H1 (cell line): ENCODE measurements at regions not wholly inside any gene's neighbourhood (a gene's known extent, or its start where the extent isn't known, plus 50 kb on each side); places are given as distances from the start of the nearest gene placed in this dataset.
A peak's percentile ranks its signal among the peaks of the same experiment; 100 is the strongest.

Experiments used
- CTCF ChIA-PET: fragments of 300-600 bp; sonication (Branson Sonifier 250); formaldehyde crosslinking; loops from one replicate; lab custom pipeline; 2021; ENCODE audit not compliant: partially characterized antibody; lab: Charles Lee
- POLR2A ChIA-PET: fragments of 300-600 bp; sonication (Branson Sonifier 250); formaldehyde crosslinking; loops from one replicate; lab custom pipeline; 2021; ENCODE audit warnings: inconsistent platforms; ENCODE audit not compliant: partially characterized antibody; lab: Charles Lee
- DNase-seq, 2 experiments: peaks; one replicate each; pipeline versions ENCODE4 v3.0.0 to v3.0.0-alpha.2; 2010 to 2022; ENCODE audit warnings: low spot score in 2 of 2, low read depth in 1 of 2, mixed read lengths in 1 of 2
- FAIRE-seq: peaks from 2 replicates; lab custom pipeline; 2011; peaks lifted over from hg19 to GRCh38; lab: Jason Lieb, UNC
- H2AFZ ChIP-seq: 2 replicates; pipeline ENCODE4 v1.8.1; 2012; ENCODE audit warnings: low read length, inconsistent platforms
- H2AK5ac ChIP-seq: 2 replicates; pipeline ENCODE4 v1.6.1; 2013; ENCODE audit warnings: low read depth, low read length
- H2BK120ac ChIP-seq: replicated peaks from 2 replicates; pipeline ENCODE3; 2013; ENCODE audit warnings: low read depth, low read length, inconsistent platforms
- H2BK12ac ChIP-seq: 2 replicates; pipeline ENCODE4 v1.6.1; 2013; ENCODE audit warnings: low read depth, low read length
- H2BK15ac ChIP-seq: 2 replicates; pipeline ENCODE4 v1.6.1; 2013; ENCODE audit warnings: low read length
- H2BK20ac ChIP-seq: 2 replicates; pipeline ENCODE4 v1.6.1; 2013; ENCODE audit warnings: low read length
- H2BK5ac ChIP-seq: 2 replicates; pipeline ENCODE4 v1.6.1; 2013; ENCODE audit warnings: low read depth, low read length
- H3K14ac ChIP-seq: 2 replicates; pipeline ENCODE4 v1.6.1; 2013; ENCODE audit warnings: inconsistent platforms; ENCODE audit not compliant: insufficient read length
- H3K18ac ChIP-seq: 2 replicates; pipeline ENCODE4 v1.6.1; 2013; ENCODE audit warnings: low read length; ENCODE audit errors: extremely low read depth
- H3K23ac ChIP-seq: 2 replicates; pipeline ENCODE4 v1.6.1; 2013; ENCODE audit warnings: inconsistent platforms; ENCODE audit not compliant: insufficient read length
- H3K23me2 ChIP-seq: 2 replicates; pipeline ENCODE4 v1.6.1; 2013; ENCODE audit warnings: low read depth, low read length
- H3K27ac ChIP-seq: 2 replicates; pipeline ENCODE4 v1.6.1; 2011; ENCODE audit warnings: low read depth, low read length, inconsistent platforms
- H3K27me3 ChIP-seq, 4 experiments: replicated peaks in 1 of 4; 1 replicate in 1 of 4; 2 replicates in 3 of 4; pipeline versions ENCODE4 v1.6.1 to v1.8.1; 2011 to 2013; ENCODE audit warnings: low read length in 3 of 4, mild to moderate bottlenecking in 3 of 4, inconsistent platforms in 2 of 4, mixed read lengths in 2 of 4, moderate library complexity in 1 of 4; ENCODE audit not compliant: control insufficient read depth in 3 of 4, insufficient read depth in 3 of 4; ENCODE audit errors: extremely low read depth in 1 of 4
- H3K36me3 ChIP-seq, 4 experiments: 2 replicates each; pipeline versions ENCODE4 v1.6.1 to v1.8.1; 2011 to 2013; ENCODE audit warnings: mild to moderate bottlenecking in 4 of 4, low read length in 3 of 4, moderate library complexity in 2 of 4, control low read depth in 1 of 4, inconsistent platforms in 1 of 4; ENCODE audit not compliant: insufficient read depth in 4 of 4, control insufficient read depth in 2 of 4
- H3K4ac ChIP-seq: replicated peaks from 2 replicates; pipeline ENCODE3; 2013; ENCODE audit warnings: low read length, low read depth, mixed read lengths, inconsistent platforms; ENCODE audit not compliant: insufficient read length
- H3K4me1 ChIP-seq, 4 experiments: replicated peaks in 1 of 4; 1 replicate in 1 of 4; 2 replicates in 3 of 4; pipeline versions ENCODE4 v1.6.1 to v1.8.1; 2011 to 2013; ENCODE audit warnings: low read length in 3 of 4, inconsistent platforms in 2 of 4, mixed read lengths in 1 of 4; ENCODE audit not compliant: insufficient read depth in 4 of 4, control insufficient read depth in 3 of 4
- H3K4me2 ChIP-seq, 2 experiments: 2 replicates each; pipeline versions ENCODE4 v1.6.1 to v1.8.1; 2011 to 2013; ENCODE audit warnings: low read depth in 2 of 2, low read length in 2 of 2, control low read depth in 1 of 2, inconsistent platforms in 1 of 2, mild to moderate bottlenecking in 1 of 2; ENCODE audit not compliant: insufficient read depth in 1 of 2
- H3K4me3 ChIP-seq, 4 experiments: fragments of 200-600, 300-600 bp in 1 of 4; sonication (generic), shearing (Covaris generic), sonication (Bioruptor Twin) in 1 of 4; 2 replicates each; pipeline versions ENCODE4 v1.5.1 to v1.8.1; 2011 to 2016; ENCODE audit warnings: low read length in 4 of 4, low read depth in 3 of 4, control low read depth in 2 of 4, inconsistent platforms in 2 of 4, mild to moderate bottlenecking in 2 of 4, mixed read lengths in 1 of 4, moderate library complexity in 1 of 4; ENCODE audit not compliant: insufficient read depth in 2 of 4; ENCODE audit errors: extremely low read depth in 1 of 4
- H3K56ac ChIP-seq: replicated peaks from 2 replicates; pipeline ENCODE3; 2013; ENCODE audit warnings: low read depth, mild to moderate bottlenecking, mixed read lengths, low read length, inconsistent platforms; ENCODE audit not compliant: insufficient read length
- H3K79me1 ChIP-seq: 2 replicates; pipeline ENCODE4 v1.6.1; 2013; ENCODE audit warnings: low read depth, low read length, control low read depth
- H3K79me2 ChIP-seq, 2 experiments: 2 replicates each; pipeline versions ENCODE4 v1.6.1 to v1.8.1; 2012 to 2013; ENCODE audit warnings: low read length in 2 of 2, mild to moderate bottlenecking in 2 of 2, inconsistent platforms in 1 of 2; ENCODE audit not compliant: insufficient read depth in 2 of 2, control insufficient read depth in 1 of 2
- H3K9ac ChIP-seq, 4 experiments: replicated peaks in 1 of 4; 1 replicate in 1 of 4; 2 replicates in 3 of 4; pipeline versions ENCODE4 v1.6.1 to v1.8.1; 2011 to 2013; ENCODE audit warnings: low read depth in 3 of 4, low read length in 3 of 4, control low read depth in 2 of 4, mild to moderate bottlenecking in 2 of 4, moderate library complexity in 2 of 4, inconsistent platforms in 1 of 4; ENCODE audit errors: extremely low read depth in 1 of 4
- H3K9me3 ChIP-seq, 2 experiments: 2 replicates each; pipeline versions ENCODE4 v1.6.1 to v1.8.1; 2012 to 2013; ENCODE audit warnings: mild to moderate bottlenecking in 2 of 2, moderate library complexity in 2 of 2, control low read depth in 1 of 2, inconsistent platforms in 1 of 2, low read depth in 1 of 2, low read length in 1 of 2, mixed read lengths in 1 of 2; ENCODE audit not compliant: insufficient read depth in 2 of 2
- H4K20me1 ChIP-seq, 2 experiments: replicated peaks in 1 of 2; 2 replicates each; pipeline versions ENCODE3 to v1.8.1; 2011 to 2013; ENCODE audit warnings: inconsistent platforms in 2 of 2, low read length in 2 of 2, mild to moderate bottlenecking in 1 of 2; ENCODE audit not compliant: insufficient read depth in 2 of 2, control insufficient read depth in 1 of 2
- H4K5ac ChIP-seq: 2 replicates; pipeline ENCODE4 v1.6.1; 2013; ENCODE audit warnings: low read length, low read depth, mixed read lengths, inconsistent platforms; ENCODE audit not compliant: insufficient read length
- H4K8ac ChIP-seq: 2 replicates; pipeline ENCODE4 v1.8.0; 2013; ENCODE audit warnings: mild to moderate bottlenecking, moderate library complexity, low read length, inconsistent platforms; ENCODE audit not compliant: insufficient read depth; ENCODE audit errors: extremely low read depth
- H4K91ac ChIP-seq: replicated peaks from 2 replicates; pipeline ENCODE3; 2013; ENCODE audit warnings: low read length, mixed read lengths, inconsistent platforms; ENCODE audit not compliant: insufficient read length
- CHD2 ChIP-seq: IDR thresholded peaks from 2 replicates; pipeline ENCODE4 v1.6.1; 2012; ENCODE audit warnings: low read length, improper control_type of control experiment
- E2F6 ChIP-seq: IDR thresholded peaks from 2 replicates; pipeline ENCODE4 v1.6.1; 2012; ENCODE audit warnings: inconsistent platforms
- MAFK ChIP-seq: IDR thresholded peaks from 2 replicates; pipeline ENCODE4 v1.6.1; 2012; ENCODE audit warnings: low read depth, mild to moderate bottlenecking, improper control_type of control experiment, low read length
- POLR2A ChIP-seq, 2 experiments: IDR thresholded peaks; 1 replicate in 1 of 2; 2 replicates in 1 of 2; pipeline ENCODE4 v1.6.1; 2011; ENCODE audit warnings: low read depth in 2 of 2, low read length in 2 of 2, mild to moderate bottlenecking in 2 of 2; ENCODE audit errors: control extremely low read depth in 1 of 2
- RFX5 ChIP-seq: IDR thresholded peaks from 2 replicates; pipeline ENCODE4 v1.6.1; 2011; ENCODE audit warnings: low read depth, low read length, improper control_type of control experiment, borderline replicate concordance
- RXRA ChIP-seq: IDR thresholded peaks from 2 replicates; pipeline ENCODE4 v1.6.1; 2011; ENCODE audit warnings: low read depth, mild to moderate bottlenecking, low read length, moderate library complexity; ENCODE audit not compliant: insufficient read depth
- SIN3A ChIP-seq, 2 experiments: IDR thresholded peaks in 1 of 2; conservative IDR thresholded peaks in 1 of 2; 2 replicates each; pipeline ENCODE4 v1.6.1; 2011 to 2012; ENCODE audit warnings: low read length in 2 of 2, improper control_type of control experiment in 1 of 2, low read depth in 1 of 2, mild to moderate bottlenecking in 1 of 2
- SIRT6 ChIP-seq: IDR thresholded peaks from one replicate; pipeline ENCODE4 v1.7.1; 2012; ENCODE audit warnings: low read length, inconsistent platforms
- SIX5 ChIP-seq: IDR thresholded peaks from 2 replicates; pipeline ENCODE4 v1.6.1; 2011; ENCODE audit warnings: mild to moderate bottlenecking, low read depth, low read length
- TAF1 ChIP-seq: IDR thresholded peaks from 2 replicates; pipeline ENCODE4 v1.6.1; 2011; ENCODE audit warnings: mild to moderate bottlenecking, low read depth, low read length
- YY1 ChIP-seq: IDR thresholded peaks from 2 replicates; pipeline ENCODE4 v1.6.1; 2011; ENCODE audit warnings: low read depth, mild to moderate bottlenecking, low read length
- WGBS, 2 experiments: shearing (Covaris generic) in 1 of 2; methylation state at CpG; one replicate each; pipeline versions ENCODE4 v1.1.6 to v1.1.7; 2013 to 2015; ENCODE audit warnings: low lambda C conversion rate in 2 of 2, mixed read lengths in 2 of 2, inconsistent platforms in 1 of 2, low coverage in 1 of 2, missing lambda C conversion rate in 1 of 2; ENCODE audit not compliant: insufficient replicate concordance in 2 of 2, insufficient coverage in 1 of 2, insufficient read length in 1 of 2; ENCODE audit errors: extremely low coverage in 1 of 2, missing lambda C conversion rate in 1 of 2; 5-methylcytosine and 5-hydroxymethylcytosine counted together
- TF ChIP-seq, protein P1 (sequence below): IDR thresholded peaks from 2 replicates; pipeline ENCODE4 v1.6.1; 2012; ENCODE audit warnings: low read length, inconsistent platforms

- no peak overlapping the region for H2BK12ac ChIP-seq
- H3K9me3 ChIP-seq = no peaks in the 10 kb centered on the region
- H3K56ac ChIP-seq = no peak overlapping the region
- H3K79me2 ChIP-seq = no peaks in the 10 kb centered on the region
- WGBS, 2 experiments = 92% methylated on average over 15 of the region's 15 CpGs; no CpG with 5 or more reads in 1 of the 2 experiments
- 0 out of 2 replicates have a peak overlapping the region, but pooled peaks have one; percentile 35 for H2AFZ ChIP-seq
- H3K27ac ChIP-seq = no peak overlapping the region
- no peak overlapping the region for H3K18ac ChIP-seq
- no peaks in the 10 kb centered on the region for H3K23me2 ChIP-seq
- FAIRE-seq (no peak), DNase-seq (no peak)
- no peak overlapping the region for H2BK120ac ChIP-seq
- H3K36me3 ChIP-seq = no peaks in the 10 kb centered on the region
- CTCF ChIA-PET = interaction anchor here (1.4 to 1.6 kb wide), 2 partner anchors 12 to 62 kb away, joined by 3 read pairs; no protein-coding TSS in a partner anchor
- no peaks in the 10 kb centered on the region for H3K27me3 ChIP-seq
- H3K4ac ChIP-seq = no peak overlapping the region
- no peak overlapping the region for H4K91ac ChIP-seq
- no peak overlapping the region for H2AK5ac ChIP-seq
- H4K8ac ChIP-seq = no peak overlapping the region
- no peak overlapping the region for H3K23ac ChIP-seq
- H2BK5ac ChIP-seq = no peak overlapping the region
- H2BK15ac ChIP-seq = no peak overlapping the region
- no peak overlapping the region for H3K4me3 ChIP-seq
- no peak overlapping the region for H3K14ac ChIP-seq
- no peaks in the 10 kb centered on the region for H4K20me1 ChIP-seq
- H3K4me2 ChIP-seq = no peak overlapping the region
- POLR2A ChIA-PET = no interaction called here
- H3K4me1 ChIP-seq = peaks cover 0 to 3% (median 0%) of the 10 kb centered on the region in 4 experiments; a peak in 1 of 7 replicates
- H2BK20ac ChIP-seq = no peak overlapping the region
- no peak overlapping the region for H3K9ac ChIP-seq
- H3K79me1 ChIP-seq = no peaks in the 10 kb centered on the region
- H4K5ac ChIP-seq = no peak overlapping the region
- no peak for TF ChIP-seq MAFK
- TF ChIP-seq RFX5 = no peak
- no peak for TF ChIP-seq E2F6
- no peak for TF ChIP-seq SIN3A (conservative IDR thresholded peaks at IDR 0.05 in 1 of 2, IDR thresholded peaks at IDR 0.05 in 1 of 2; ENCODE audit: low read depth in 1 of 2, low read length in 2 of 2)
- no peak for TF ChIP-seq TAF1
- TF ChIP-seq POLR2A (IDR thresholded peaks at IDR 0.05; ENCODE audit: control extremely low read depth in 1 of 2, low read depth in 2 of 2, low read length in 2 of 2) = no peak
- no peak for TF ChIP-seq CHD2
- no peak for TF ChIP-seq RXRA
- no peak for TF ChIP-seq SIX5
- TF ChIP-seq, protein P1, sequence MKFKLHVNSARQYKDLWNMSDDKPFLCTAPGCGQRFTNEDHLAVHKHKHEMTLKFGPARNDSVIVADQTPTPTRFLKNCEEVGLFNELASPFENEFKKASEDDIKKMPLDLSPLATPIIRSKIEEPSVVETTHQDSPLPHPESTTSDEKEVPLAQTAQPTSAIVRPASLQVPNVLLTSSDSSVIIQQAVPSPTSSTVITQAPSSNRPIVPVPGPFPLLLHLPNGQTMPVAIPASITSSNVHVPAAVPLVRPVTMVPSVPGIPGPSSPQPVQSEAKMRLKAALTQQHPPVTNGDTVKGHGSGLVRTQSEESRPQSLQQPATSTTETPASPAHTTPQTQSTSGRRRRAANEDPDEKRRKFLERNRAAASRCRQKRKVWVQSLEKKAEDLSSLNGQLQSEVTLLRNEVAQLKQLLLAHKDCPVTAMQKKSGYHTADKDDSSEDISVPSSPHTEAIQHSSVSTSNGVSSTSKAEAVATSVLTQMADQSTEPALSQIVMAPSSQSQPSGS = no peak
- TF ChIP-seq YY1 = no peak
- no peak for TF ChIP-seq SIRT6
Observed at GRCh38 chr18:25465152-25465732, 113.3 kb upstream of the ZNF521 start.
